ENCODE measurements at regions not wholly inside any gene's neighbourhood (a gene's known extent, or its start where the extent isn't known, plus 50 kb on each side); places are given as distances from the start of the nearest gene placed in this dataset.

GRCh38 chr7:131223151-131223550 is 104.5 kb upstream of the MKLN1 start:
- DNase-seq, result no peak
- peaks cover 3% of the 10 kb centered on the region; the same call in 1 of the 2 replicates for H3K4me1 ChIP-seq

GRCh38 chr7:131224996-131225395 is 102.7 kb upstream of the MKLN1 start:
- DNase-seq, result no peak
- Histone ChIP-seq H3K27ac (no peak overlapping the region), H3K4me3 (no peak overlapping the region)

More at GRCh38 chr7:131223151-131223550, 104.5 kb upstream of the MKLN1 start:
- Histone ChIP-seq H3K27me3 (no peaks in the 10 kb centered on the region), H3K9me3 (replicated peaks) (no peaks in the 10 kb centered on the region), H3K4me3 (no peak overlapping the region), H3K27ac (no peak overlapping the region), H3K36me3 (no peaks in the 10 kb centered on the region)

GRCh38 chr7:131225619-131226513 is 101.8 kb upstream of the MKLN1 start:
- DNase-seq, result peak; percentile 11 to 33
- H3K9me3 ChIP-seq (replicated peaks), result no peaks in the 10 kb centered on the region
- H3K36me3 ChIP-seq, result no peaks in the 10 kb centered on the region
- H3K27ac ChIP-seq, result no peak overlapping the region
- no peaks in the 10 kb centered on the region for H3K27me3 ChIP-seq
- H3K4me3 ChIP-seq, result no peak overlapping the region
- peaks cover 3% of the 10 kb centered on the region; the same call in 1 of the 2 replicates for H3K4me1 ChIP-seq

More at GRCh38 chr7:131224996-131225395, 102.7 kb upstream of the MKLN1 start:
- Histone ChIP-seq H3K36me3 (no peaks in the 10 kb centered on the region), H3K9me3 (replicated peaks) (no peaks in the 10 kb centered on the region), H3K4me1 (peaks cover 3% of the 10 kb centered on the region; the same call in 1 of the 2 replicates), H3K27me3 (no peaks in the 10 kb centered on the region)

DNA sequence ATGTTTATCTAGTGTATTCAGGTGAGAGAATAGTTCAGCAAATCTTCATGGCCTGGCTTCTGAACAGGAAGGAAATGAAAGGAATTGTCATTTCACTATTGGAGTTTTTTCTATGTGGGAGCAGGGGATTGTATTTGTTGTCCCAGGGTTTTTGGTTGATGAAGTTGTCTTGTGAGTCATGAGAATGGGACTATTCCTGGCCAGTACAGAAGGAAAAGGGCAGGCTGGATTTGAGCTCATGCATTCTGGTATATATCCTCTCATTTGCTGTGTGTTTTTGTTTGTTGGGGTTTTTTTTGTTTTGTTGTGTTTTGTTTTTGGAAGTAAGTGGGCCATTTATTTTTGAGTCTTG is 101.2 kb upstream of the MKLN1 start:
- Histone ChIP-seq H3K4me1 (peaks cover 3% of the 10 kb centered on the region; the same call in 1 of the 2 replicates), H3K4me3 (no peak overlapping the region), H3K36me3 (no peaks in the 10 kb centered on the region), H3K27ac (no peak overlapping the region), H3K27me3 (no peaks in the 10 kb centered on the region), H3K9me3 (replicated peaks) (no peaks in the 10 kb centered on the region)
- no peak for DNase-seq

DNA sequence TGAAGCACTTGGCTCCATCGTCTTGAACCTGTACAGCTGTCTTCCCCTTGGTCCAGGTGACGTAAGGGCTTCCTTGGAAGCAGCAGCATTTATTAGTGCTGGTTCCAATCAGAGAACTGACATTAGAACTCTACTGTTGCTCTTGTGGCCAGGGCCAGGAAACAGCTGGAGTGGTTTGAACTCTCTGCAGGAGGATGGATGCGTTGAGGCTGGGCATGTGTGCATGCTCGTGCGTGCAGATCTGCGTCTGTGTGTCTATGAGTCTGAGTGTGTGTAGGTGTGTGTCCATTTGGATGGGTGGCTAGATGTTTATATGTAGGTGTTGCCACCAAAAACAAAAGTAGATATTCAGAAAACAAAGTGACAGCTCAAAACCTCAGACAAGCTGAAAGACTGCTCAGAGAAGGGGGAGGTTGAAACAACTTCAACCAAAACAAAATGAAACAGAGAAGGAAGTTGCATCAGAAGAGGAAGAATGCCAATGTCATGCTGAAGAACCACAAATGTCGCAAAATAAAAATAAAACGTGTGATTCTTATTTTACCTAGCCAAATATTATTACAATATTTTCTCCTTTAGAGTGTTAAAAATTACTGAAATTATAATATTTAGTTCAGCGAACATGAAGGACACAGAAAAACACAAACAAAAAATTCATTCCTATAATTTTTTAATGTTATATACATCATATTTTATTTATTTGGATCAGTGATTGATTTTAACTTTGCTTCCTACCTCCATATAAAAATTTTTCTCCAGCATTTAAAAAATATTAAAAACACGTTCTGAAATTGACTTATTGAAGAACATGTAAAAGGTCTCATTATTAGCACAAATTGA is 96.1 kb upstream of the MKLN1 start:
- Histone ChIP-seq H3K36me3 (no peaks in the 10 kb centered on the region), H3K27ac (no peak overlapping the region), H3K4me3 (no peak overlapping the region), H3K27me3 (no peaks in the 10 kb centered on the region), H3K4me1 (no peaks in the 10 kb centered on the region), H3K9me3 (replicated peaks) (peaks cover 3% of the 10 kb centered on the region; the same call in 1 of the 2 replicates)
- no peak for DNase-seq

DNA sequence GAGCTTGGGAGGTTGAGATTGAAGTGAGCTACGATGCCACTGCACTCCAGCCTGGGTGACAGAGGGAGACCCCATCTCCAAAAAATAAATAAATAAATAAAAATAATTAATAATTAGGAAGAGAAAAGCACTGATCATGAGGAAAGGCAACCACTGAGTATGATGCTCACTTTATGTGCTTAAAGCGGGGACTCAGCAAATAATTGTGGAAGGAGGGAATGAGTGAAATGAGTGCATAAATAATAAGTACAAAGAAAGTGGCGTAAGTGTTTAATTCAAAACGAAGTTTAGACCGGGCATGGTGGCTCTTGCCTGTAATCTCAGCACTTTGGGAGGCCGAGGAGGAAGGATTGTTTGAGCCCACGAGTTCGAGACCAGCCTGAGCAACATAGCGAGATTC is 94.9 kb upstream of the MKLN1 start:
- H3K4me1 ChIP-seq, result no peaks in the 10 kb centered on the region
- H3K36me3 ChIP-seq, result no peaks in the 10 kb centered on the region
- H3K27ac ChIP-seq, result no peak overlapping the region
- peaks cover 3% of the 10 kb centered on the region; the same call in 1 of the 2 replicates for H3K9me3 ChIP-seq (replicated peaks)
- H3K27me3 ChIP-seq, result no peaks in the 10 kb centered on the region
- H3K4me3 ChIP-seq, result no peak overlapping the region
- DNase-seq, result no peak

GRCh38 chr7:131233193-131233592 is 94.5 kb upstream of the MKLN1 start:
- H3K27me3 ChIP-seq, result no peaks in the 10 kb centered on the region
- no peak overlapping the region for H3K4me3 ChIP-seq
- no peaks in the 10 kb centered on the region for H3K4me1 ChIP-seq
- DNase-seq, result no peak
- no peaks in the 10 kb centered on the region for H3K36me3 ChIP-seq
- H3K27ac ChIP-seq, result no peak overlapping the region
- peaks cover 3% of the 10 kb centered on the region; the same call in 1 of the 2 replicates for H3K9me3 ChIP-seq (replicated peaks)

GRCh38 chr7:131234719-131235488 is 92.8 kb upstream of the MKLN1 start:
- no peak for DNase-seq
- Histone ChIP-seq H3K9me3 (replicated peaks) (peaks cover 3% of the 10 kb centered on the region; the same call in 1 of the 2 replicates), H3K27ac (no peak overlapping the region), H3K36me3 (no peaks in the 10 kb centered on the region), H3K4me1 (no peaks in the 10 kb centered on the region; the same call in 1 of the 2 replicates), H3K4me3 (peak overlapping the region; percentile 27), H3K27me3 (no peaks in the 10 kb centered on the region)

- no peaks in the 10 kb centered on the region; the same call in 1 of the 2 replicates for H3K4me1 ChIP-seq
- no peak overlapping the region for H3K27ac ChIP-seq
- H3K9me3 ChIP-seq (replicated peaks), result peaks cover 3% of the 10 kb centered on the region; the same call in 1 of the 2 replicates
- no peaks in the 10 kb centered on the region for H3K27me3 ChIP-seq
- no peaks in the 10 kb centered on the region for H3K36me3 ChIP-seq
- peak overlapping the region; percentile 27 for H3K4me3 ChIP-seq
- DNase-seq, result peak; percentile 45 to 50
Observed at GRCh38 chr7:131235489-131236317, 92.0 kb upstream of the MKLN1 start.

DNA sequence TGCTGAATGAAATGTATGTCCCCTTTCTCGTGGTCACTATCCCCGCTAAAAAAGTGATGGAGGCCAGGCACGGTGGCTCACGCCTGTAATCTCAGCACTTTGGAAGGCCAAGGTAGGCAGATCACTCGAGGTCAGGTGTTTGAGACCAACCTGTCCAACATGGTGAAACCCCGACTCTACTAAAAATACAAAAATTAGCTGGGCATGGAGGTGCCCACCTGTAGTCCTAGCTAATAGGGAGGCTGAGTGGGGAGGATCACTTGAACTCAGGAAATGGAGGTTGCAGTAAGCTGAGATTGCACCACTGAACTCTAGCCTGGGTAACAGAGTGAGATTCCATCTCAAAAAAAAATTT is 91.4 kb upstream of the MKLN1 start:
- Histone ChIP-seq H3K9me3 (replicated peaks) (peaks cover 3% of the 10 kb centered on the region; the same call in 1 of the 2 replicates), H3K4me1 (no peaks in the 10 kb centered on the region; the same call in 1 of the 2 replicates), H3K36me3 (no peaks in the 10 kb centered on the region), H3K27me3 (no peaks in the 10 kb centered on the region), H3K4me3 (no peak overlapping the region), H3K27ac (no peak overlapping the region)
- no peak for DNase-seq

DNA sequence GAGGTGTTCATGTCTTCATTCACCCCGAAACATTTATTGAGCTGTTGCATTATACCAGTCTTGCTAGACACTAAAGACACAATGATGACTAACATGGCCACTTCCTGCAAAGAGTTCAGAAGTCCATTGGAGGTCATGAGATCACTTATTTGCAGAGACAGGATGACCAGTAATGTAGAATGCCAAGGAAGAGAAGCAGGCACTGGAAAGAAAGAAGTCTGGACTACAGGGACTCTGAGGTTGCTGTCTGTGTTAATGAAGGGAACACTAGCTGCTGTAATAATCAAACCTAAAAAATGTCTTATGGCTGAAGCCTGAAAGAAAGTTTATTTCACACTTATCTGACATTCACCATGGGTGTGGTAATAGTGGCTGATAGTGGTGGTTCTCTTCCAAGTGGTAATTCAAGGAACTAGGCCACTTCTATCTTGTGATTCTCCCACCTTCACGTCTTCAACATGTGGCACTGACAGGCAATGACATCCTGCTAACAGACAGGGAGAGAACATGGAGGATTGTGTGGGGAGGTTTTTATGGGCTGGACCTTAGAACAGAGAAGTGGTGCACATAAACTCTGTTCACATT is 89.2 kb upstream of the MKLN1 start:
- no peak for DNase-seq
- Histone ChIP-seq H3K27ac (no peak overlapping the region), H3K4me3 (no peak overlapping the region), H3K27me3 (no peaks in the 10 kb centered on the region), H3K9me3 (replicated peaks) (peaks cover 3% of the 10 kb centered on the region; the same call in 1 of the 2 replicates), H3K36me3 (no peaks in the 10 kb centered on the region), H3K4me1 (no peaks in the 10 kb centered on the region; the same call in 1 of the 2 replicates)

DNA sequence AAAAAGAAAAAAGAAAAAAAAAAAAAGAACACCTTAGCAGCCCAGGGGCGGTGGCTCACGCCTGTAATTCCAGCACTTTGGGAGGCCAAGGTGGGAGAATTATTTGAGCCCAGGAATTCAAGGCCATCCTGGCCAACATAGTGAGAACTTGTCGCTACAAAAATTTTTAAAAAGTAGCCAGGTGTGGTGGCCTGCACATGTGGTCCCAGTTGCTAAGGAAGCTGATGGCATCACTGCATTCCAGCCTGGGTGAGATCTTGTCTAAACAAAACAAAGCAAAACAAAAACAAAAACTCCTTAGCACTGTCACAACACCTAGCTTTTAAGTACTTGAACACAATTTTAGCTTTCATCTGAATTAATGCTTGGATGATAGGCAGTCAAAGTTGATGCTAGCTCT is 86.3 kb upstream of the MKLN1 start:
- Histone ChIP-seq H3K4me3 (no peak overlapping the region), H3K4me1 (no peaks in the 10 kb centered on the region; the same call in 1 of the 2 replicates), H3K27ac (no peak overlapping the region), H3K9me3 (replicated peaks) (no peaks in the 10 kb centered on the region), H3K27me3 (peaks cover 2% of the 10 kb centered on the region; the same call in 1 of the 2 replicates), H3K36me3 (no peaks in the 10 kb centered on the region)
- DNase-seq, result no peak

DNA sequence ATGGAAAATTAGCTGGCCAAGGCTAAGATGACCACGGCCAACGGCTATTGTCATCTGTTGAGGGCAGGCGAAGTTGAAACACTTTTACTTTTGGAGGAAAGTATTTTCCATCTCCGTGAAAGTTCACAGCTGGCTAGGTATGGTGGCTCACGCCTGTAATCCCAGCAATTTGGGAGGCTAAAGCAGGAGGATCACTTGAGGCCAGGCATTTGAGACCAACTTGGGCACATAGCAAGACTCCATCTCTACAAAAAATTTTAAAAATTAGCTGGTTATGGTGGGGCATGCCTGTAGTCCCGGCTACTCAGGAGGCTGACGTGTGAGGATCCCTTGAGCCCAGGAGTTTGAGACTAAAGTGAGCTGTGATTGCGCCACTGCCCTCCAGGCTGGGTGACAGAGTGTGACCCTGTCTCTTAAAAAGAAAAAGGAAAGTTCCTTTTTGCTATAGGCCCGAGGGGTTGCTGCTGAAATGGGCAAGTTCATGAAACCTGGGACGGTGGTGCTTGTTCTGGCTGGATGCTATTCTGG is 85.5 kb upstream of the MKLN1 start:
- no peak overlapping the region for H3K27ac ChIP-seq
- no peaks in the 10 kb centered on the region; the same call in 1 of the 2 replicates for H3K4me1 ChIP-seq
- H3K27me3 ChIP-seq, result peaks cover 2% of the 10 kb centered on the region; the same call in 1 of the 2 replicates
- H3K4me3 ChIP-seq, result no peak overlapping the region
- no peaks in the 10 kb centered on the region for H3K9me3 ChIP-seq (replicated peaks)
- no peaks in the 10 kb centered on the region for H3K36me3 ChIP-seq
- DNase-seq, result no peak

Data from SJCRH30 (cell line).